ENCODE measurements at regions not wholly inside any gene's neighbourhood (a gene's known extent, or its start where the extent isn't known, plus 50 kb on each side); places are given as distances from the start of the nearest gene placed in this dataset.

- no peak overlapping the region for H3K27ac ChIP-seq (ENCODE audit: low read depth in 2 of 2, low read length in 2 of 2)
- no peak for DNase-seq
- TF ChIP-seq, protein P1, sequence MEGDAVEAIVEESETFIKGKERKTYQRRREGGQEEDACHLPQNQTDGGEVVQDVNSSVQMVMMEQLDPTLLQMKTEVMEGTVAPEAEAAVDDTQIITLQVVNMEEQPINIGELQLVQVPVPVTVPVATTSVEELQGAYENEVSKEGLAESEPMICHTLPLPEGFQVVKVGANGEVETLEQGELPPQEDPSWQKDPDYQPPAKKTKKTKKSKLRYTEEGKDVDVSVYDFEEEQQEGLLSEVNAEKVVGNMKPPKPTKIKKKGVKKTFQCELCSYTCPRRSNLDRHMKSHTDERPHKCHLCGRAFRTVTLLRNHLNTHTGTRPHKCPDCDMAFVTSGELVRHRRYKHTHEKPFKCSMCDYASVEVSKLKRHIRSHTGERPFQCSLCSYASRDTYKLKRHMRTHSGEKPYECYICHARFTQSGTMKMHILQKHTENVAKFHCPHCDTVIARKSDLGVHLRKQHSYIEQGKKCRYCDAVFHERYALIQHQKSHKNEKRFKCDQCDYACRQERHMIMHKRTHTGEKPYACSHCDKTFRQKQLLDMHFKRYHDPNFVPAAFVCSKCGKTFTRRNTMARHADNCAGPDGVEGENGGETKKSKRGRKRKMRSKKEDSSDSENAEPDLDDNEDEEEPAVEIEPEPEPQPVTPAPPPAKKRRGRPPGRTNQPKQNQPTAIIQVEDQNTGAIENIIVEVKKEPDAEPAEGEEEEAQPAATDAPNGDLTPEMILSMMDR (IDR thresholded peaks at IDR 0.05; ENCODE audit: borderline replicate concordance, extremely low read depth, insufficient read depth) = no peak
- intact Hi-C loops (cut with DNase I) = no loop called here
- H3K36me3 ChIP-seq (ENCODE audit: control insufficient read depth in 2 of 3, insufficient read depth in 3 of 3, low read length in 3 of 3) = no peaks in the 10 kb centered on the region
- H3K4me3 ChIP-seq (ENCODE audit: low read length in 3 of 3) = no peak overlapping the region
- peaks cover 0 to 1% (median 0%) of the 10 kb centered on the region in 3 donors for H3K9me3 ChIP-seq (ENCODE audit: control insufficient read depth in 2 of 3, insufficient read depth in 1 of 3, low read length in 3 of 3)
- H3K27me3 ChIP-seq (ENCODE audit: control insufficient read depth, insufficient read depth, low read length) = no peaks in the 10 kb centered on the region
- FAIRE-seq = no peak
- H3K9ac ChIP-seq (ENCODE audit: low read length in 3 of 3) = no peak overlapping the region
- no peaks in the 10 kb centered on the region for H3K4me1 ChIP-seq (ENCODE audit: control insufficient read depth in 2 of 3, insufficient read depth in 2 of 3, low read depth in 1 of 3, low read length in 3 of 3)
Observed at GRCh38 chr14:99100497-99101270, 171.3 kb downstream of the BCL11B start.

DNA sequence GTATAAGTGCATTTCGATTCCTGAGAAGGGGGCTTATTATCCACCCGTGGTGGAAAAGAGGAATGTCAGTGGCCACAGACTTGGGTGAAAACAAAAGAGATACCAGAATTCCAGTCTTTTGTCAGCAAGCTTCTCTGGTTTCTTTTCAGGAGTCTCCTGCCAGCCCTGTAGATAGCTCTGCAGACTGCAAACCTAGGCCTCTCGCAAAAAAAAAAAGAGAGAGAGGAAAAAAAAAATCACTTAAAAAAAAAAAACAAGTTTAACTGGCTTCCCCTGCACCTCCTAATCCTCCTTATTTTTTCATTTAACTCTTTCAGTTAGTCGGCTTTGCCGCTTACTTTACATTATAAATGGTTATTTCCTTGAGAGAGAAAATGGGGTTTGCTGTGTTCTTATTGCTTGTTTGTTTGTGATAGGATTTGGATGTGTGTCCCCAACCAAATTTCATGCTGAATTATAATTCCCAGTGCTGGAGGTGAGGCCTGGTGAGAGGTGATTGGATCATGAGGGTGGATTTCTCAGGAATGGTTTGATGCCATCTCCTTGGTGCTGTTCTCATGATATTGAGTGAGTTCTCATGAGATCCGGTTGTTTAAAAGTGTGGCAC, 170.0 kb downstream of the BCL11B start:
- peaks cover 0 to 3% (median 0%) of the 10 kb centered on the region in 3 donors for H3K9me3 ChIP-seq (ENCODE audit: control insufficient read depth in 2 of 3, insufficient read depth in 1 of 3, low read length in 3 of 3)
- TF ChIP-seq, protein P1 (IDR thresholded peaks at IDR 0.05; ENCODE audit: borderline replicate concordance, extremely low read depth, insufficient read depth) = no peak
- FAIRE-seq (no peak), DNase-seq (peak in 2 of 5 donors; percentile 13 to 17)
- H3K36me3 ChIP-seq (ENCODE audit: control insufficient read depth in 2 of 3, insufficient read depth in 3 of 3, low read length in 3 of 3) = no peaks in the 10 kb centered on the region
- no peak overlapping the region for H3K4me3 ChIP-seq (ENCODE audit: low read length in 3 of 3)
- H3K4me1 ChIP-seq (ENCODE audit: control insufficient read depth in 2 of 3, insufficient read depth in 2 of 3, low read depth in 1 of 3, low read length in 3 of 3) = no peaks in the 10 kb centered on the region
- H3K27me3 ChIP-seq (ENCODE audit: control insufficient read depth, insufficient read depth, low read length) = no peaks in the 10 kb centered on the region
- intact Hi-C loops (cut with DNase I) = no loop called here
- H3K9ac ChIP-seq (ENCODE audit: low read length in 3 of 3) = no peak overlapping the region
- H3K27ac ChIP-seq (ENCODE audit: low read depth in 2 of 2, low read length in 2 of 2) = no peak overlapping the region

GRCh38 chr14:99116741-99117295, 155.2 kb downstream of the BCL11B start:
- no peak for FAIRE-seq
- DNase-seq = peak in 1 of 5 donors; percentile 9
- H3K4me1 ChIP-seq (ENCODE audit: control insufficient read depth in 2 of 3, insufficient read depth in 2 of 3, low read depth in 1 of 3, low read length in 3 of 3) = no peaks in the 10 kb centered on the region
- no peaks in the 10 kb centered on the region for H3K27me3 ChIP-seq (ENCODE audit: control insufficient read depth, insufficient read depth, low read length)
- intact Hi-C loops (cut with DNase I) = no loop called here
- TF ChIP-seq, protein P1 (IDR thresholded peaks at IDR 0.05; ENCODE audit: borderline replicate concordance, extremely low read depth, insufficient read depth) = no peak
- H3K9me3 ChIP-seq (ENCODE audit: control insufficient read depth in 2 of 3, insufficient read depth in 1 of 3, low read length in 3 of 3) = no peaks in the 10 kb centered on the region
- H3K27ac ChIP-seq (ENCODE audit: low read depth in 2 of 2, low read length in 2 of 2) = no peak overlapping the region
- H3K4me3 ChIP-seq (ENCODE audit: low read length in 3 of 3) = no peak overlapping the region
- no peak overlapping the region for H3K9ac ChIP-seq (ENCODE audit: low read length in 3 of 3)
- H3K36me3 ChIP-seq (ENCODE audit: control insufficient read depth in 2 of 3, insufficient read depth in 3 of 3, low read length in 3 of 3) = no peaks in the 10 kb centered on the region

Measured in kidney (tissue), 13 donors.